H9 (cell line): ENCODE measurements at regions not wholly inside any gene's neighbourhood (a gene's known extent, or its start where the extent isn't known, plus 50 kb on each side); places are given as distances from the start of the nearest gene placed in this dataset.
A peak's percentile ranks its signal among the peaks of the same experiment; 100 is the strongest.

ENCODE experiments used
- DNase-seq: peaks from one replicate; pipeline ENCODE4 v3.0.0-alpha.2; 2017
- H2AFZ ChIP-seq: one replicate; pipeline ENCODE4 v1.6.1; 2013; ENCODE audit warnings: mild to moderate bottlenecking, low read length, control low read depth, moderate library complexity
- H2AK5ac ChIP-seq: 2 replicates; pipeline ENCODE4 v1.6.1; 2013; ENCODE audit warnings: low read length, control low read depth, mixed read lengths; ENCODE audit not compliant: insufficient read length
- H2BK120ac ChIP-seq: one replicate; pipeline ENCODE4 v1.6.1; 2013; ENCODE audit warnings: low read depth, mild to moderate bottlenecking, low read length, control low read depth, inconsistent platforms; ENCODE audit not compliant: poor library complexity, severe bottlenecking
- H2BK12ac ChIP-seq: 2 replicates; pipeline ENCODE4 v1.6.1; 2013; ENCODE audit warnings: low read length, control low read depth, mixed read lengths, low read depth; ENCODE audit not compliant: insufficient read length
- H2BK15ac ChIP-seq: 2 replicates; pipeline ENCODE4 v1.6.1; 2013; ENCODE audit warnings: low read depth, low read length, control low read depth
- H2BK20ac ChIP-seq: one replicate; pipeline ENCODE4 v1.6.1; 2013; ENCODE audit warnings: low read depth, mild to moderate bottlenecking, low read length, control low read depth, inconsistent platforms; ENCODE audit not compliant: poor library complexity, severe bottlenecking
- H2BK5ac ChIP-seq: 2 replicates; pipeline ENCODE4 v1.6.1; 2013; ENCODE audit warnings: low read length, control low read depth, mixed read lengths; ENCODE audit not compliant: insufficient read length
- H3K14ac ChIP-seq: 2 replicates; pipeline ENCODE4 v1.6.1; 2013; ENCODE audit warnings: low read length, control low read depth; ENCODE audit not compliant: insufficient read depth
- H3K18ac ChIP-seq: 2 replicates; pipeline ENCODE4 v1.6.1; 2013; ENCODE audit warnings: low read depth, mild to moderate bottlenecking, mixed read lengths, low read length, control low read depth; ENCODE audit not compliant: insufficient read length
- H3K23ac ChIP-seq: 2 replicates; pipeline ENCODE4 v1.6.1; 2013; ENCODE audit warnings: low read length, control low read depth, mixed read lengths, low read depth; ENCODE audit not compliant: insufficient read length
- H3K23me2 ChIP-seq: 2 replicates; pipeline ENCODE4 v1.6.1; 2013; ENCODE audit warnings: low read depth, mild to moderate bottlenecking, mixed read lengths, low read length, control low read depth; ENCODE audit not compliant: insufficient read length, poor library complexity, severe bottlenecking
- H3K27ac ChIP-seq: 2 replicates; pipeline ENCODE4 v1.5.1; 2013; ENCODE audit warnings: low read length, control low read depth, mixed read lengths, low read depth; ENCODE audit not compliant: insufficient read length
- H3K27me3 ChIP-seq: 2 replicates; pipeline ENCODE4 v1.6.1; 2013; ENCODE audit warnings: low read length, control low read depth, inconsistent platforms; ENCODE audit not compliant: insufficient read depth
- H3K4ac ChIP-seq: 2 replicates; pipeline ENCODE4 v1.6.1; 2013; ENCODE audit warnings: low read depth, mild to moderate bottlenecking, control low read depth, inconsistent platforms, low read length, moderate library complexity
- H3K4me1 ChIP-seq: 2 replicates; pipeline ENCODE4 v1.6.1; 2013; ENCODE audit warnings: low read length, control low read depth, inconsistent platforms; ENCODE audit not compliant: insufficient read depth
- H3K4me2 ChIP-seq: 2 replicates; pipeline ENCODE4 v1.6.1; 2013; ENCODE audit warnings: low read length, control low read depth, mixed read lengths; ENCODE audit not compliant: insufficient read length, insufficient read depth
- H3K56ac ChIP-seq: 2 replicates; pipeline ENCODE4 v1.6.1; 2013; ENCODE audit warnings: low read depth, mild to moderate bottlenecking, mixed read lengths, low read length, control low read depth; ENCODE audit not compliant: insufficient read length
- H3K79me1 ChIP-seq: 2 replicates; pipeline ENCODE4 v1.6.1; 2013; ENCODE audit warnings: low read depth, mild to moderate bottlenecking, moderate library complexity, low read length, control low read depth, inconsistent platforms; ENCODE audit not compliant: insufficient read depth, poor library complexity, severe bottlenecking
- H3K79me2 ChIP-seq: 2 replicates; pipeline ENCODE4 v1.6.1; 2013; ENCODE audit warnings: low read length, control low read depth, inconsistent platforms; ENCODE audit not compliant: insufficient read depth
- H3K9ac ChIP-seq: 2 replicates; pipeline ENCODE4 v1.6.1; 2013; ENCODE audit warnings: low read length, control low read depth, mixed read lengths; ENCODE audit not compliant: insufficient read length; ENCODE audit errors: extremely low read depth
- H3K9me3 ChIP-seq: one replicate; pipeline ENCODE4 v1.6.1; 2013; ENCODE audit warnings: low read depth, low read length, inconsistent platforms; ENCODE audit not compliant: control insufficient read depth
- H3T11ph ChIP-seq: one replicate; pipeline ENCODE4 v1.6.1; 2013; ENCODE audit warnings: mild to moderate bottlenecking, low read length, control low read depth, inconsistent platforms
- H4K20me1 ChIP-seq: one replicate; pipeline ENCODE4 v1.6.1; 2013; ENCODE audit not compliant: control insufficient read depth, insufficient read length, insufficient read depth
- H4K5ac ChIP-seq: 2 replicates; pipeline ENCODE4 v1.6.1; 2013; ENCODE audit warnings: low read depth, mild to moderate bottlenecking, mixed read lengths, low read length, control low read depth; ENCODE audit not compliant: insufficient read length
- H4K8ac ChIP-seq: replicated peaks from 2 replicates; pipeline ENCODE4 v1.6.1; 2013; ENCODE audit warnings: low read length, control low read depth, mixed read lengths, low read depth; ENCODE audit not compliant: insufficient read length
- H4K91ac ChIP-seq: 2 replicates; pipeline ENCODE4 v1.6.1; 2013; ENCODE audit warnings: low read depth, mild to moderate bottlenecking, moderate library complexity, mixed read lengths, low read length, control low read depth; ENCODE audit not compliant: insufficient read length
- H3K27ac Mint-ChIP-seq, 3 experiments: 2 replicates in 2 of 3; 3 replicates in 1 of 3; pipeline ENCODE4 v1.8.0; 2020 to 2021; ENCODE audit warnings: mixed read lengths in 3 of 3, mild to moderate bottlenecking in 1 of 3, moderate library complexity in 1 of 3
- H3K27me3 Mint-ChIP-seq: 2 replicates; pipeline ENCODE4 v1.8.0; 2021; ENCODE audit warnings: low read depth, mild to moderate bottlenecking, moderate library complexity, mixed read lengths
- H3K36me3 Mint-ChIP-seq, 3 experiments: 2 replicates in 2 of 3; 3 replicates in 1 of 3; pipeline ENCODE4 v1.8.0; 2020 to 2021; ENCODE audit warnings: low read depth in 3 of 3, mixed read lengths in 3 of 3; ENCODE audit not compliant: insufficient read depth in 1 of 3
- H3K4me1 Mint-ChIP-seq, 2 experiments: 2 replicates each; pipeline ENCODE4 v1.8.0; 2020; ENCODE audit warnings: mixed read lengths in 2 of 2
- H3K4me3 Mint-ChIP-seq, 2 experiments: 2 replicates in 1 of 2; 3 replicates in 1 of 2; pipeline ENCODE4 v1.8.0; 2020 to 2021; ENCODE audit warnings: mild to moderate bottlenecking in 2 of 2, mixed read lengths in 2 of 2, moderate library complexity in 1 of 2
- H3K9me3 Mint-ChIP-seq, 2 experiments: 2 replicates in 1 of 2; 3 replicates in 1 of 2; pipeline ENCODE4 v1.8.0; 2020; ENCODE audit warnings: mild to moderate bottlenecking in 2 of 2, mixed read lengths in 2 of 2, moderate library complexity in 1 of 2
- CTCF ChIP-seq: fragments of 200-600 bp; sonication (generic); conservative IDR thresholded peaks from 3 replicates; pipeline ENCODE4 v1.8.0; 2021; ENCODE audit warnings: antibody characterized with exemption, mild to moderate bottlenecking
- WGBS: extraction: QIAGEN DNeasy Blood & Tissue Kit; methylation state at CpG from one replicate; pipeline ENCODE4 v1.1.7; 2013; ENCODE audit warnings: missing lambda C conversion rate, low lambda C conversion rate, mixed read lengths; ENCODE audit not compliant: insufficient read length; ENCODE audit errors: extremely low coverage; 5-methylcytosine and 5-hydroxymethylcytosine counted together

GRCh38 chr2:176885001-176885643 is 327.5 kb upstream of the HNRNPA3 start:
- H2BK5ac ChIP-seq, result no peak overlapping the region
- no peak overlapping the region for H2AFZ ChIP-seq
- no CpG with 5 or more reads among the region's 3 CpGs for WGBS

More at GRCh38 chr2:176885001-176885643, 327.5 kb upstream of the HNRNPA3 start:
- Mint-ChIP-seq H3K9me3 (peaks cover 0 to 4% of the 10 kb centered on the region in 2 experiments; a peak in 1 of 5 replicates), H3K27me3 (no peaks in the 10 kb centered on the region), H3K36me3 (no peaks in the 10 kb centered on the region), H3K4me1 (peaks cover 0 to 6% of the 10 kb centered on the region in 2 experiments; a peak in 1 of 4 replicates), H3K27ac (peak overlapping the region in 1 of 3 experiments; percentile 30; a peak in 1 of 7 replicates), H3K4me3 (no peak overlapping the region)
- Histone ChIP-seq H3K23me2 (no peaks in the 10 kb centered on the region), H3K56ac (no peak overlapping the region), H2AK5ac (no peak overlapping the region), H4K20me1 (no peaks in the 10 kb centered on the region), H2BK20ac (no peak overlapping the region), H2BK120ac (no peak overlapping the region), H4K91ac (no peak overlapping the region), H2BK12ac (no peak overlapping the region), H3K4me1 (no peaks in the 10 kb centered on the region), H4K5ac (no peak overlapping the region), H3K18ac (no peak overlapping the region), H4K8ac (no peak overlapping the region), H3K79me2 (no peaks in the 10 kb centered on the region), H3T11ph (no peak overlapping the region), H3K27me3 (no peaks in the 10 kb centered on the region), H3K9me3 (no peaks in the 10 kb centered on the region), H3K14ac (no peak overlapping the region), H3K79me1 (no peaks in the 10 kb centered on the region), H3K23ac (no peak overlapping the region), H2BK15ac (no peak overlapping the region), H3K4ac (no peak overlapping the region), H3K4me2 (no peak overlapping the region), H3K27ac (no peak overlapping the region), H3K9ac (no peak overlapping the region)
- no peak for TF ChIP-seq CTCF
- no peak for DNase-seq
